OCI-LY7 (cell line): ENCODE measurements at regions not wholly inside any gene's neighbourhood (a gene's known extent, or its start where the extent isn't known, plus 50 kb on each side); places are given as distances from the start of the nearest gene placed in this dataset.

Experiments used
- CTCF ChIP-seq: fragments of 200-600 bp; sonication (generic); conservative IDR thresholded peaks from 2 replicates; pipeline ENCODE4 v1.5.1; 2014; ENCODE audit warnings: mild to moderate bottlenecking, antibody characterized with exemption, low read length, moderate library complexity, mixed read lengths
- EZH2phosphoT487 ChIP-seq: fragments of 200-600 bp; sonication (generic); IDR thresholded peaks from 2 replicates; pipeline ENCODE4 v1.6.1; 2018; ENCODE audit warnings: low read depth, borderline replicate concordance, mild to moderate bottlenecking, mixed run types, antibody characterized with exemption, low read length, moderate library complexity, mixed read lengths

- TF ChIP-seq CTCF (no peak), EZH2phosphoT487 (no peak)
Observed at GRCh38 chr2:5854797-5855196, 162.6 kb downstream of the SOX11 start.
